ENCODE measurements at regions not wholly inside any gene's neighbourhood (a gene's known extent, or its start where the extent isn't known, plus 50 kb on each side); places are given as distances from the start of the nearest gene placed in this dataset.

GRCh38 chr20:11324990-11325389 lies 592.7 kb upstream of the BTBD3 start:
- DNase-seq (ENCODE audit: extremely low read depth, low read depth, low spot score), result no peak

DNA sequence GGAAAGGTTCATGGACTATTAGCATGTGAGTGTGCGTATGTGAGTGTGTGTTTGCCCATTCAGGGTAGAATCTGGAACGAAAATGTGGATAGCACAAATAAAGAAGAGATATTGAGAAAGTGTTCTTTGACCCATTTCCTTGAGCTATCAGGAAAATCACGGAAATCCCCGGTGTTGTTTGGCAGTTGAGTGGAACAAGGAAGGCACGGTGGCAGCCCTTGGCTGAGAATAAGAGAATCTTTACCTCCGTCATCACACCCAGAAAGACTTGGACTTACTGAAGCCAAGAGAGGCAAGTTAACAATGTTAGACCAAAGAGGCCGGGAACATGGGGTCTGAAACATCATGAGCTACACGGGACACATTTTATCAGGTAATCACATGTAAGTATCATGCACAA lies 588.9 kb upstream of the BTBD3 start:
- no peak for DNase-seq (ENCODE audit: extremely low read depth, low read depth, low spot score)

GRCh38 chr20:11329271-11329670 lies 588.4 kb upstream of the BTBD3 start:
- DNase-seq (ENCODE audit: extremely low read depth, low read depth, low spot score), result no peak

DNA sequence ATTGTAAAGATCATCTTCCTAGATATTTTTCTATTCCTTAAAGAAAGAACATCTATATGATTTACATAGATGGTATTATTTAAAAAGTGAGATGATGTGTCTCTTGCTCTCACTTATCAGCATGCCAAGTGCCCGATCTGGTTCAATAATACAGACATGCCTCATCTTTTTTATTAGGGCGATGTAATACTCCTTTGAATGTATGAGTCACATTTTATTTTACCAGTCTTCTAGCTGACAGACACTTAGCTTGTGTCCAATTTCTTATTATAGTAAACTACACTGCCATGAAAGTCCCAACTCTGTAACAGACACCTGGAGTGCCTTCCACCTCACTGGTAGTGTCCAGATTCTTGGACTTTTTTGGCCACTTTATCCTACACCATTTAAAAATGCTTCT lies 586.6 kb upstream of the BTBD3 start:
- no peak for DNase-seq (ENCODE audit: extremely low read depth, low read depth, low spot score)

DNA sequence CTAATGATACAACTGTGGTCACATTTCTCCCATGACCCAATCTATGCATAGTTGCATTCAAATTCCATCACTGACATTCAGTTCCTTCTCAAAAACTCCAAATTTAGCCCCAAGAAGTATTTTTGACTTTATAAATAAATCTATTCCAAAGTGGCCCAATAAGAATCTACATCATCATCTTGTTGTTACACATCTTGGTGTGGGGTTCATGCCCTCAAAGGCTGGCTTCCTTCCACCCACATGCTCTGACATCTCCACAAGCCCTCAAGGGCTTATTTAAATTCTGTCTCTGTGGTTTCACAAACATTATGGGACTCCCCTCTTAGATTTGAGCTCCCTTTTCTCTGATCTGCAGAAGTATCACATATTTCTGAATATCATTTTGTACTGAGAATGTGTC lies 585.3 kb upstream of the BTBD3 start:
- no peak for DNase-seq (ENCODE audit: extremely low read depth, low read depth, low spot score)

GRCh38 chr20:11333634-11334033 lies 584.1 kb upstream of the BTBD3 start:
- DNase-seq (ENCODE audit: extremely low read depth, low read depth, low spot score), result no peak

DNA sequence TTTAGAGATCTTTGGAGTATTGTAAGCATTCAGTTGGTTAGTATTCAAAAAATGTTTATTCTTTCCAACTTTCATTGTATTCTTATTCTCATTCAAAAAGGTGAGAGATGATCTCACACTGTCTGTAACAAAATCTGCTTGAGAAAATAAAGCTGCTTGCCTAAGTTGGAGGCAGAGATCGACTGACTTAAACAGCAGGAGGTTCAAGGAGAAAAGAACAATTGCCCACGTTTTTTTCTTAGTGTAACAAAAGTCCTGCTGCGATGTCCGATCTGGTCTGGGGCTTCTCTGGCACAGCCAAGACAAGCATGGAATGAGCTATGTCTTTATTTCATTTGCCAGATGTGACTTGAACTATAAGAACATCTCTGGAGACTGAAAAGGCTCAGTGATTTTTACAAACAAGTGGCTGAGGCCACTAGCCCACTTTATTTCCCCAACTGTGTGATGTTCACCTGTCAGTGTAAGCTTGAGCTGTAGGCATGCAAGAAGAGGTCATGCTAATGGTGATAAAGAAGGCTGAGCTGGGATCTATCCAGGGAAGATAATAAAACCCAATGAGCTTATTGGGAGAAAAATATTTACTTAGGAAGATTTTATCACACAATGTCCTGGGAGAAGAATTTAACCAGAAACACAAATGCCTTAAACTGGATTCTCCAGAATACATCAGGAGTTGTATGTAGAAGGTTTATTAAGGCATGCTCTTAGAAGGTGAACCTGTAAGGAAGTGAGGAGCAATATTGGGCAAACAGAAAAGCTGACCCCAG lies 580.1 kb upstream of the BTBD3 start:
- no peak for DNase-seq (ENCODE audit: extremely low read depth, low read depth, low spot score)

DNA sequence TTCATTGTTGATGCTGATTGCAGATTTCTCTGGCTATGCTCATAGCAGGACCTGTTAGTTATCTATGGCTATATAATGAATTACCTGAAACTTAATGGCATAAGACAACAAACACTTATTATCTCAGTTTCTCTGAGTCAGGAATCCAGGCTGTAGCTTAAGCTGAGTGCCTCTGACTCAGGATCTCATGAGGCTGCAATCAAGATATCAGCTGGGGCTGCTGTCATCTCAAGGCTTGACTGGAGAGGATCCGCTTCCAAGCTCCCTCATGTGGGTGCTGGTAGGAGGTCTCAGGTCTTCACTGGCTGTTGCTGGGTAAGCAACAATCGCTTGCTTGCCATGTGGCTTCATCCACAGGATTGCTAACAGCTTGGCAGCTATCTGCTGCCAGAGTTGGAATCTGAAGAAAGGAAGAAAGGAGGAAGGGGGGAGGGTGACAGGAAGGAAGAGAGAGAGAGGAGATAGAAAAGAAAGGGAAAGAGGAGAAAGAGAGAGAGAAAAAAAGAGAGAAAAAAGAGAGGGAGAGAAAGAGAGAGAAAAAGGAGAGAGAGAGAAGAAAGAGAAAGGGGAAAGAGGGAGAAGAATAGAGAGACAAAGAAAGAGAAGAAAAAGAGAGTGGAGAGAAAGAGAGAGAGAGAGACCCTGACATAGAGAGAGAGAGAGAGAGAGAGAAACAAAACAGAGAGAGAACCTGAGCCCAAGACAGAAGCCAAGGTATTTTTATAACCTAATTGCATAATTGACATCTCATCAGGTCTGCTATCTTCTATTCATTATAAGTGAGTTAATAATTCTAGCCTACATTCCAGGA lies 579.0 kb upstream of the BTBD3 start:
- no peak for DNase-seq (ENCODE audit: extremely low read depth, low read depth, low spot score)

DNA sequence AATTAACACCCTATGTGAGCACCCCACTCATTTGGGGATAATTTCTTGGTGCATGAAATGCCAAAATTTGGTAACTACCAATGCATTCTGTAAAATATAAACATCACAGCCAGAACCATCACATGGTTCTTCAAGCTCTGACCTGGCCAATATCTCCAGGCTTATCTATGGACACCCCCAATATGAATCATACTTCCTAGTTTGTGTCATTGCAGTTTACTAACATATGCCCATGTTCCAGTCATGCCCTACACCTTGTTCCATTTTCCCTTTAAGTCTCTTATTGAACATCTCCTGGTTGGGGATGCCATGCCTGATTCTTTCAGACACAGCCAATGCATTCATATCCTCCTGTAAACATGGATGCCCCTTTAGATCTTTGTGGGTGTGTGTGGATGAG lies 572.8 kb upstream of the BTBD3 start:
- no peak for DNase-seq (ENCODE audit: extremely low read depth, low read depth, low spot score)

DNA sequence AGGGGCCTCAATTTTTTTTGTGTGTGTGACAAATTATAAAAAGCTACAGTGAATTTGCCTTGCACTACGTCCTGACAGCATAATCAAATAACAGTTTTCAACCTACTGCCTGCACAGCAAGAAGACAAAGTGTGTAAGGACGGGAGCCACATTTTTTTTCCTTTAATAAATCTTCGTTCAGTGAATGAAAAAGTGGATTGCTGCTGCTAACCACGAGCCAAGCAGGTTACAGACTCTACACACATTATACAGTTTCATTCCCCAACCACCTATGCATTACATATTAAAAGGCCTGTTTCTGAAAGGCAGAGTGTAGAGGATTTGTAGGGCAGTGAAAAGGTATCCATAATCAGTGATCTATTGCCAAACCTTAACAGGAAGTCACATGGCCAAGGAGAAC lies 570.0 kb upstream of the BTBD3 start:
- DNase-seq (ENCODE audit: extremely low read depth, low read depth, low spot score), result no peak

GRCh38 chr20:11350126-11351005 lies 567.3 kb upstream of the BTBD3 start:
- DNase-seq (ENCODE audit: extremely low read depth, low read depth, low spot score), result no peak

DNA sequence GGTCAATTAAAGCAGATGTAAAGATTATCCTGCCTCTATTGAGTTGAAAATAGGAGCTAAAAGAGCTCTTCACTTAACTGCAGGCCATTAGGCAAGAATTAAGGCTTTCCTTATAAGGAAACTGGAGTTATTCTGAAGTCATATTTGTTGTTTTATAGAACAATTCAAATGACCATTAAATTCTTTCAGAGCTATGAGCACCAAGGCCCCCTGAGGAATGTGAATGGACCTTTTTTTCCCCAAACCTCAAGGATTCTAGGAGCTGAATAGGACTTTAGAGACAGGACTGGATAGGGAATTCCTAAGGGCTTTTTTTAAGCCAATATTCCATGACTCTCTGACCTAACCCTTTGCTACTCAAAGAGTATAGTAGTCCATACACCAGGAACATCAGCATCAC lies 565.7 kb upstream of the BTBD3 start:
- DNase-seq (ENCODE audit: extremely low read depth, low read depth, low spot score), result no peak

- no peak for DNase-seq (ENCODE audit: extremely low read depth, low read depth, low spot score)
Measured at GRCh38 chr20:11354846-11355245, 562.8 kb upstream of the BTBD3 start.

- no peak for DNase-seq (ENCODE audit: extremely low read depth, low read depth, low spot score)
Measured at GRCh38 chr20:11355345-11355744, 562.3 kb upstream of the BTBD3 start.

- DNase-seq (ENCODE audit: extremely low read depth, low read depth, low spot score), result no peak
Measured at GRCh38 chr20:11356061-11356460, 561.6 kb upstream of the BTBD3 start.

DNA sequence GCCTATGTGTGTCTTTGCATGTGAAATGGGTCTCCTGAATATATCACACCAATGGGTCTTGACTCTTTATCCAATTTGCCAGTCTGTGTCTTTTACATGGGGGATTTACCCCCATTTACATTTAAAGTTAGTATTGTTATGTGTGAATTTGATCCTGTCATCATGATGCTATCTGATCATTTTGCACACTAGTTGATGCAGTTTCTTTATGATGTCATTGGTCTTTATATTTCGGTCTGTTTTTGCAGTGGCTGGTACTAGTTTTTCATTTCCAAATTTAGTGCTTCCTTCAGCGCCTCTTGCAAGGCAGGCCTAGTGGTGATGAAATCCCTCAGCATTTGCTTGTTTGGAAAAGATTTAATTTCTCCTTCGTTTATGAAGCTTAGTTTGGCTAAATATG lies 555.2 kb upstream of the BTBD3 start:
- no peak for DNase-seq (ENCODE audit: extremely low read depth, low read depth, low spot score)

- no peak for DNase-seq (ENCODE audit: extremely low read depth, low read depth, low spot score)
Measured at GRCh38 chr20:11364736-11365135, 553.0 kb upstream of the BTBD3 start.

DNA sequence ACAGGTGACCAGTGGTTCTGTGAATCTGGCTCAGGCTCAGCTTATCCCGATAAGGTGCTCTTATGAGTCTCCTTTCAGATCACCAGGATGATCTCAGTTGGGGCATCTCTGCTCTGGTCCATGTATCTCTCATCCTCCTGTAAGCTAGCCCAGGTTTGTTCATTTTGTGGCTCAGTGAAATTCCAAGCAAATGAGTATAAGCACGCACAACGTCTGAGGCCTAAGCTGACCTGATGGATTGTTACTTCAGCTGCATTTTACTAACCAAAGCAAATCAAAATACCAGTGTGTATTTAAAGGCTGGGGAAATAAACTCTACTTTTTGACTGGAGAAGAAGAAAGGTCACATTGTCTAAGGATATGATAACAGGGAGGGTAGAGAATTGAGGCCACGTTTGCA lies 551.0 kb upstream of the BTBD3 start:
- no peak for DNase-seq (ENCODE audit: extremely low read depth, low read depth, low spot score)

GRCh38 chr20:11368499-11368898 lies 549.2 kb upstream of the BTBD3 start:
- DNase-seq (ENCODE audit: extremely low read depth, low read depth, low spot score), result no peak

DNA sequence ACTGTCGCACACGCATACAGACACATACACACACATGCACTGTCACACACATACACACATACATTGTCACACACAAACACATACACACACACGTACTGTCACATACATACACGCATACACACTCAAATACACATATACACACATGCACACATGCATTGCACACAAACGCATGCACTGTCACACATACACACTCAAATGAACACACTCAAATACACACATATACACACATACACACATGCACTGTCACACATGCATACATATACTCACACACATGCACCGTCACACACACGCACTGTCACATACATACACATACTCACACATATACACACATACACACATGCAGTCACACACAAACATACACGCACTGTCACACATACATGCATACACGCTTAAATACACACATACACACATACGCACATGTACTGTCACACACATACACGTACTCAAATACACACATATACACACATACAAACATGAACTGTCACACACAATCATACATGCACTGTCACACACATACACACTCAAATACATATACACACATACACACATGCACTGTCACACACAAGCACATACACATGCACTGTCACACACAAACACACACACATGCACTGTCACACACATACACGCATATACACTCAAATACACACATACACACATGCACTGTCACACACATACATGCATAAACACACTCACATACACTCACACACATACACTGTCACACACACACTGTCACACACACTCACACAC lies 548.6 kb upstream of the BTBD3 start:
- no peak for DNase-seq (ENCODE audit: extremely low read depth, low read depth, low spot score)

GRCh38 chr20:11371831-11372230 lies 545.9 kb upstream of the BTBD3 start:
- no peak for DNase-seq (ENCODE audit: extremely low read depth, low read depth, low spot score)
